K562 (cell line): ENCODE measurements at regions not wholly inside any gene's neighbourhood (a gene's known extent, or its start where the extent isn't known, plus 50 kb on each side); places are given as distances from the start of the nearest gene placed in this dataset.

Experiments used
- ATAC-seq: fragments of 200-7000 bp; cut with Tn5 transposase; 3 replicates; pipeline ENCODE4 v1.9.1; 2020; ENCODE audit warnings: moderate library complexity
- BruUV-seq: library from RNA; stranded (reverse); fragments of 400-500 nt; replicated peaks from 2 replicates; lab custom pipeline; 2021; lab: Mats Ljungman, UMichigan
- CTCF ChIA-PET: fragments of 300-600 bp; formaldehyde crosslinking; extraction: SDS; loops from one replicate; lab custom pipeline; 2021; ENCODE audit warnings: low intra/inter-chr PET ratio; lab: Yijun Ruan, JAX
- POLR2A ChIA-PET: fragments of 300-600, 350-650 bp; sonication (Branson Sonifier 250); formaldehyde crosslinking; extraction: SDS; loops from one replicate; lab custom pipeline; 2021; ENCODE audit warnings: antibody characterized with exemption, inconsistent platforms; lab: Yijun Ruan, JAX
- DNase-seq, 4 experiments: peaks; one replicate each; pipeline versions ENCODE4 v3.0.0 to v3.0.0-alpha.2; 2011 to 2018; ENCODE audit warnings: low spot score in 3 of 4, mixed read lengths in 3 of 4; ENCODE audit errors: extremely low read depth in 1 of 4
- FAIRE-seq: peaks from 2 replicates; lab custom pipeline; 2011; peaks lifted over from hg19 to GRCh38; lab: Jason Lieb, UNC
- H2AFZ ChIP-seq: 2 replicates; pipeline ENCODE4 v1.6.0; 2011; ENCODE audit warnings: low read depth, low read length, control low read depth, inconsistent platforms
- H3K27ac ChIP-seq: fragments of 200-600 bp; 3 replicates; pipeline ENCODE4 v1.8.0; 2011; ENCODE audit warnings: low read depth, mild to moderate bottlenecking, control low read depth, inconsistent platforms, low read length, moderate library complexity, mixed read lengths; ENCODE audit errors: extremely low read depth
- H3K27me3 ChIP-seq, 2 experiments: fragments of 300-600 bp in 1 of 2; 2 replicates in 1 of 2; 3 replicates in 1 of 2; pipeline versions ENCODE4 v1.6.0 to v1.8.0; 2011; ENCODE audit warnings: inconsistent platforms in 2 of 2, low read length in 2 of 2, mild to moderate bottlenecking in 1 of 2, mixed read lengths in 1 of 2, moderate library complexity in 1 of 2; ENCODE audit not compliant: control insufficient read depth in 2 of 2, insufficient read depth in 2 of 2
- H3K36me3 ChIP-seq: fragments of 300-600 bp; 3 replicates; pipeline ENCODE4 v1.8.0; 2011; ENCODE audit warnings: mild to moderate bottlenecking, low read length, inconsistent platforms; ENCODE audit not compliant: control insufficient read depth, insufficient read depth
- H3K4me1 ChIP-seq, 2 experiments: fragments of 200-600 bp in 1 of 2; replicated peaks in 1 of 2; 2 replicates in 1 of 2; 3 replicates in 1 of 2; pipeline versions ENCODE4 v1.5.1 to v1.8.0; 2011; ENCODE audit warnings: inconsistent platforms in 2 of 2, low read length in 2 of 2, mild to moderate bottlenecking in 1 of 2, mixed read lengths in 1 of 2, moderate library complexity in 1 of 2; ENCODE audit not compliant: control insufficient read depth in 2 of 2, insufficient read depth in 2 of 2
- H3K4me2 ChIP-seq: 2 replicates; pipeline ENCODE4 v1.6.1; 2011; ENCODE audit warnings: low read length, control low read depth, inconsistent platforms, mixed read lengths; ENCODE audit not compliant: insufficient read depth
- H3K4me3 ChIP-seq: fragments of 200-600 bp; sonication (generic), shearing (Covaris generic); 2 replicates; pipeline ENCODE4 v1.5.1; 2016; ENCODE audit warnings: control low read depth, inconsistent platforms
- H3K79me2 ChIP-seq: fragments of 200-600 bp; 3 replicates; pipeline ENCODE4 v1.8.0; 2011; ENCODE audit warnings: low read length, inconsistent platforms; ENCODE audit not compliant: control insufficient read depth, insufficient read depth
- H3K9ac ChIP-seq, 2 experiments: 2 replicates each; pipeline versions ENCODE4 v1.6.0 to v1.6.1; 2011; ENCODE audit warnings: low read depth in 2 of 2, low read length in 2 of 2, control low read depth in 1 of 2, inconsistent platforms in 1 of 2, mild to moderate bottlenecking in 1 of 2, mixed read lengths in 1 of 2; ENCODE audit not compliant: insufficient read depth in 1 of 2
- H3K9me1 ChIP-seq: one replicate; pipeline ENCODE4 v1.6.0; 2011; ENCODE audit warnings: inconsistent platforms, mild to moderate bottlenecking, low read length, moderate library complexity; ENCODE audit not compliant: control insufficient read depth, insufficient read depth
- H3K9me3 ChIP-seq: replicated peaks from 2 replicates; pipeline ENCODE4 v1.5.1; 2011; ENCODE audit warnings: low read depth, low read length, inconsistent platforms; ENCODE audit not compliant: control insufficient read depth, insufficient read depth
- H4K20me1 ChIP-seq: replicated peaks from 2 replicates; pipeline ENCODE4 v1.6.1; 2011; ENCODE audit warnings: low read length, inconsistent platforms, mixed read lengths; ENCODE audit not compliant: control insufficient read depth, insufficient read depth
- FIP1L1 ChIP-seq: fragments of 200-400 bp; formaldehyde crosslinking; IDR thresholded peaks from 2 replicates; pipeline ENCODE4 v1.6.1; 2018; ENCODE audit warnings: mild to moderate bottlenecking, low read depth, low read length; ENCODE audit not compliant: poor library complexity, severe bottlenecking
- GABPB1 ChIP-seq: sonication (generic); formaldehyde crosslinking; IDR thresholded peaks from 2 replicates; pipeline ENCODE4 v1.8.0; 2022; ENCODE audit warnings: mild to moderate bottlenecking, missing genetic modification reagents
- HNRNPH1 ChIP-seq: fragments of 200-400 bp; formaldehyde crosslinking; optimal IDR thresholded peaks from 2 replicates; pipeline ENCODE3; 2017; ENCODE audit warnings: low read depth, mild to moderate bottlenecking, low read length, moderate library complexity
- KAT2B ChIP-seq: IDR thresholded peaks from one replicate; pipeline ENCODE4 v1.6.1; 2012; ENCODE audit warnings: low read depth, mild to moderate bottlenecking, control low read depth, inconsistent platforms, low read length, moderate library complexity
- KDM5B ChIP-seq: fragments of 200-600 bp; sonication (generic); IDR thresholded peaks from 2 replicates; pipeline ENCODE4 v1.6.1; 2012; ENCODE audit warnings: low read depth, mild to moderate bottlenecking, moderate library complexity, low read length, control low read depth, inconsistent platforms; ENCODE audit not compliant: insufficient replicate concordance
- MYBL2 ChIP-seq, 2 experiments: fragments of 450-650 bp in 1 of 2; sonication (generic) in 1 of 2; formaldehyde crosslinking in 1 of 2; IDR thresholded peaks; 2 replicates each; pipeline versions ENCODE4 v1.6.1 to v1.8.1; 2017 to 2022; ENCODE audit warnings: borderline replicate concordance in 1 of 2, inconsistent platforms in 1 of 2, low read depth in 1 of 2, mild to moderate bottlenecking in 1 of 2, missing genetic modification reagents in 1 of 2, moderate library complexity in 1 of 2
- NCOR1 ChIP-seq: fragments of 450-650 bp; IDR thresholded peaks from 2 replicates; pipeline ENCODE4 v1.6.1; 2016; ENCODE audit warnings: mild to moderate bottlenecking, moderate library complexity
- SAFB ChIP-seq: fragments of 200-400 bp; formaldehyde crosslinking; IDR thresholded peaks from 2 replicates; pipeline ENCODE4 v1.6.1; 2017; ENCODE audit warnings: low read depth, low read length, borderline replicate concordance
- SMARCB1 ChIP-seq: IDR thresholded peaks from 2 replicates; pipeline ENCODE4 v1.6.1; 2011; ENCODE audit warnings: improper control_type of control experiment, low read depth; ENCODE audit not compliant: insufficient read length
- TOE1 ChIP-seq, 2 experiments: fragments of 450-650 bp in 1 of 2; sonication (generic) in 1 of 2; formaldehyde crosslinking in 1 of 2; IDR thresholded peaks; 2 replicates each; pipeline versions ENCODE4 v1.7.1 to v1.8.0; 2016 to 2022; ENCODE audit warnings: borderline replicate concordance in 2 of 2, mild to moderate bottlenecking in 2 of 2, antibody characterized with exemption in 1 of 2, inconsistent platforms in 1 of 2, low read depth in 1 of 2, missing genetic modification reagents in 1 of 2, moderate library complexity in 1 of 2
- ZNF280B ChIP-seq: fragments of 250-450 bp; sonication (Bioruptor Pico); IDR thresholded peaks from 2 replicates; pipeline ENCODE4 v1.5.1; 2021; ENCODE audit warnings: mild to moderate bottlenecking
- WGBS: fragments of 100-300 bp; shearing (Covaris generic); methylation state at CpG from one replicate; pipeline ENCODE4 v1.1.6; 2016; ENCODE audit warnings: low coverage, mixed read lengths; ENCODE audit not compliant: insufficient coverage; ENCODE audit errors: missing lambda C conversion rate; 5-methylcytosine and 5-hydroxymethylcytosine counted together
- in situ Hi-C: fragments of 300-500 bp; cut with MboI; formaldehyde crosslinking; loops from 4 replicates; pipeline ENCODE4 v1.15.0; 2018; ENCODE audit warnings: inconsistent platforms, mixed read lengths
- intact Hi-C: fragments of 100-400 bp; cut with micrococcal nuclease; formaldehyde crosslinking; loops from 2 replicates; pipeline ENCODE4 v1.14.2; 2022
- TF ChIP-seq, protein P1 (sequence below): fragments of 250-450 bp; sonication (Bioruptor Pico); IDR thresholded peaks from 2 replicates; pipeline ENCODE4 v1.5.0; 2020; ENCODE audit warnings: mild to moderate bottlenecking, borderline replicate concordance

DNA sequence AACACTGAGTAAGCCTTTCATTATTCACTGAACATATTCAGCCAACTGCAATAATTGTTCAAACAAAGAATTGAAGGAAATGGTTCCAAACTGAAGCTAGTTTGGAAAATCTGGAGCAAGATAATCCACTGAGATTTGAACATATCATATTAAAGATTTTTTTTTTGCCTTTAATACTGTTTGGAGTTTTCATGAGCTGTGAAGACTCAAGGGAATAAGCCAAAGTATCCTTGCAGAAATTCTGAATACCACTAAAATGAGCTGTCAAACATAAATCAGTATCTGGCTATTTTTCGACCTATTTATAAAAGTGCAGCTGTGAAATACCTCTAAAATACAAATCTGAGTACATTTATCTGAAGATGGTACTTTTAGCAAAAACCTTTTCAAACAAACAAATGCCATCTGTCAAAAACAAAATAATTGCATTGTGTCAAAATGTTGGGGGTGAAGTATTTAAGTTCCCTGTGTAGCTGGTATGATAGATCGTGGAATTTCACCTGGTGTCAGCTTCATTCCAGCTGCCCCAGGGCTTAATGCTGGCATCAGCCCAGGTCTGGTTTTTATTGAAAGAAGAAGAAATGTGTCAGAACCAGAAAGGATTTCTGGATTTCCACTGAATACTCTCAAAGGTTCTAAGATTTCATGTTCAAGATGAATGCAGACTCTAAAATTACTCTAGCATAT, 149.0 kb upstream of the GRAMD2B start:
- Histone ChIP-seq H2AFZ (no peak overlapping the region), H3K4me2 (no peak overlapping the region), H3K9ac (no peak overlapping the region), H3K79me2 (no peaks in the 10 kb centered on the region), H3K9me3 (no peaks in the 10 kb centered on the region), H3K27ac (no peak overlapping the region), H3K9me1 (no peaks in the 10 kb centered on the region), H3K4me3 (no peak overlapping the region), H3K36me3 (no peaks in the 10 kb centered on the region), H3K27me3 (no peaks in the 10 kb centered on the region), H3K4me1 (no peaks in the 10 kb centered on the region), H4K20me1 (no peaks in the 10 kb centered on the region)
- intact Hi-C loops: no loop called here
- ChIA-PET CTCF (no interaction called here), POLR2A (interaction anchor here (1.1 kb wide), 1 partner anchor 10 kb away, joined by 4 read pairs; no protein-coding TSS in a partner anchor)
- no TSS peak for BruUV-seq
- no peak for DNase-seq
- 0% methylated on average over 2 of the region's 2 CpGs for WGBS
- in situ Hi-C loops: no loop called here
- no peak for FAIRE-seq
- ATAC-seq: no peak
- no peak for TF ChIP-seq GABPB1
- TF ChIP-seq KAT2B: no peak
- TF ChIP-seq SAFB: no peak
- TF ChIP-seq SMARCB1: no peak
- no peak for TF ChIP-seq HNRNPH1
- TF ChIP-seq NCOR1: no peak
- TF ChIP-seq TOE1 (IDR thresholded peaks at IDR 0.05; ENCODE audit: borderline replicate concordance): no peak
- TF ChIP-seq TOE1 (CRISPR knock-in tag; IDR thresholded peaks at IDR 0.05; ENCODE audit: borderline replicate concordance, low read depth): no peak
- TF ChIP-seq MYBL2 (IDR thresholded peaks at IDR 0.05; ENCODE audit: low read depth): no peak
- no peak for TF ChIP-seq MYBL2 (CRISPR knock-in tag; IDR thresholded peaks at IDR 0.05; ENCODE audit: borderline replicate concordance)
- TF ChIP-seq, protein P1, sequence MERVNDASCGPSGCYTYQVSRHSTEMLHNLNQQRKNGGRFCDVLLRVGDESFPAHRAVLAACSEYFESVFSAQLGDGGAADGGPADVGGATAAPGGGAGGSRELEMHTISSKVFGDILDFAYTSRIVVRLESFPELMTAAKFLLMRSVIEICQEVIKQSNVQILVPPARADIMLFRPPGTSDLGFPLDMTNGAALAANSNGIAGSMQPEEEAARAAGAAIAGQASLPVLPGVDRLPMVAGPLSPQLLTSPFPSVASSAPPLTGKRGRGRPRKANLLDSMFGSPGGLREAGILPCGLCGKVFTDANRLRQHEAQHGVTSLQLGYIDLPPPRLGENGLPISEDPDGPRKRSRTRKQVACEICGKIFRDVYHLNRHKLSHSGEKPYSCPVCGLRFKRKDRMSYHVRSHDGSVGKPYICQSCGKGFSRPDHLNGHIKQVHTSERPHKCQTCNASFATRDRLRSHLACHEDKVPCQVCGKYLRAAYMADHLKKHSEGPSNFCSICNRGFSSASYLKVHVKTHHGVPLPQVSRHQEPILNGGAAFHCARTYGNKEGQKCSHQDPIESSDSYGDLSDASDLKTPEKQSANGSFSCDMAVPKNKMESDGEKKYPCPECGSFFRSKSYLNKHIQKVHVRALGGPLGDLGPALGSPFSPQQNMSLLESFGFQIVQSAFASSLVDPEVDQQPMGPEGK: no peak
- TF ChIP-seq KDM5B: no peak
- TF ChIP-seq FIP1L1: no peak
- TF ChIP-seq ZNF280B (CRISPR knock-in tag): no peak
